Left ventricle myocardium inferior (tissue), 1 donor: ENCODE measurements at regions not wholly inside any gene's neighbourhood (a gene's known extent, or its start where the extent isn't known, plus 50 kb on each side); places are given as distances from the start of the nearest gene placed in this dataset.

ENCODE experiments used
- DNase-seq: peaks from one replicate; pipeline ENCODE4 v3.0.0-alpha.2; 2020
- H3K27ac ChIP-seq: fragments of 200-600 bp; replicated peaks from 2 replicates; pipeline ENCODE4 v1.8.0; 2021
- H3K27me3 ChIP-seq: fragments of 200-600 bp; 2 replicates; pipeline ENCODE4 v1.8.0; 2021; ENCODE audit warnings: low read depth
- H3K36me3 ChIP-seq: fragments of 200-600 bp; 2 replicates; pipeline ENCODE4 v1.8.0; 2021
- H3K4me1 ChIP-seq: fragments of 200-600 bp; 2 replicates; pipeline ENCODE4 v1.8.0; 2021
- H3K4me3 ChIP-seq: fragments of 200-600 bp; 2 replicates; pipeline ENCODE4 v1.8.0; 2021; ENCODE audit warnings: mild to moderate bottlenecking, moderate library complexity
- H3K9me3 ChIP-seq: fragments of 200-600 bp; replicated peaks from 2 replicates; pipeline ENCODE4 v1.8.0; 2021
- CTCF ChIP-seq: fragments of 200-600 bp; IDR thresholded peaks from 2 replicates; pipeline ENCODE4 v1.8.0; 2021; ENCODE audit warnings: antibody characterized with exemption, mild to moderate bottlenecking, borderline replicate concordance
- intact Hi-C: fragments of 100-400 bp; cut with micrococcal nuclease; formaldehyde crosslinking; loops from one replicate; pipeline ENCODE4 v1.11.0; 2022
- donor health status: DM: no; HTN: yes; CAD: no; lungs with severe emphysema.

DNA sequence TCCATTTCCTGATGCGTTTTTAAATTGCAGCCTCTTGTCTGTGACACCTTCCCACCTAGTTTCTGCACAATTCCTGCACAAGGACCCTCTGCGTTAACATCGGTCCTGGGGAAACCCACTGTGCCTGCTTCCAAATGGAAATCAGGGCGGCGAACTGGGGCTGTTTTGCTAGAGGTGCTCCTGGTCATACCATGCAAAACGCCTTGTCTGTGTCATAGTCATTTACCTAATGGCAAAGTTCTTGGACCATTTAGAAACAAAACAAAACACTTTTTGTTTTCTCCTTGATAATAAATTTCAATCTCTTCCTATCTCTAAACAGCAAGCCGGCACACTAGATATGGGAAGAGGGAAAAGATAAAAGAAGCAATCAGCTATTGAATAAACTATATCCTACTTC is 206.9 kb upstream of the KLF14 start:
- peak overlapping the region; percentile 78 for H3K27ac ChIP-seq
- intact Hi-C loops: no loop called here
- peaks cover 13% of the 10 kb centered on the region for H3K36me3 ChIP-seq
- H3K27me3 ChIP-seq: no peaks in the 10 kb centered on the region
- H3K9me3 ChIP-seq: no peaks in the 10 kb centered on the region
- H3K4me1 ChIP-seq: peaks cover 90% of the 10 kb centered on the region
- H3K4me3 ChIP-seq: peak overlapping the region; percentile 61
- no peak for DNase-seq
- TF ChIP-seq CTCF: no peak

DNA sequence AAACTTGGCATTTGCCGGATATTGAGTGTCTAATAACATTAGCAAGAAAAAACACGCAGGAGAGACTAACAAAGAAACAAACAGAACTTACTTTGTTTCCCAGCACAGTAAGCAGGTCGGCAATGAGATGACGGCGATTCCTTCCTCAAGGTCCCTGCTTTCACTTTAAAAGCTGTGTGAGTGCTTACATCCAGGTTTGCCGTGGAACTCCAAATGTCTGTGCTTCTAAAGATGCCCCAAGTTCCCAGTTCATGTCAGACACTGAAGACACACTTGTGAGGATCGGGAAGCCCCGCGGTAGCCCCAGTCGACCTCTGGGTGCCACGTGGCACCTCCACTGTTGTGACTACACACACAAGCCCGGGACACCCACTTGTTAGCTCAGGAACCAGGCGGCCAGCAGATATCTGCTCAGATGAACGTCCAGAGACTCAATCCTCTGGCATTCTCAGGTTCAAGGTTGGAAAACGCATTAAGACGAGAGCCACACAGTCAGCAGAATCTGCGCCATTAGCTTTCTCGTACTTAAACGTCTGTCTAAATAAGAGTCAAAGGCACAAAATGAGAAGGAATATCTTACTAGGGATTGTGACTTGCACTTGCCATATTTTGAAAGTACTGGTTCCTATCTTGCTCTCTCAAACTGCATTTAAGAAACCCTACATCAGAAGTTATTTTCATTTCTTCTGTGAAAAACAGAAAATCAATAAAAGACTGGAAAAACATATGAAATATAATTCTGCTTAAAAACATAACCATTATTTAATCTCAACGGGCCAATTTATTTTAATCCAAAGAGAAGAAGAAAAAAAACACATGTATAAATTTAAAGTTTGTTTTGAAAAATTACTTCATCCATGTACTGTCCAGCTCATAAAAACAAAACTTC is 207.6 kb upstream of the KLF14 start:
- H3K27ac ChIP-seq: peak overlapping the region; percentile 78
- H3K9me3 ChIP-seq: no peaks in the 10 kb centered on the region
- TF ChIP-seq CTCF: no peak
- H3K4me1 ChIP-seq: peaks cover 87% of the 10 kb centered on the region
- no peaks in the 10 kb centered on the region for H3K27me3 ChIP-seq
- H3K4me3 ChIP-seq: peak overlapping the region; percentile 61
- H3K36me3 ChIP-seq: peaks cover 13% of the 10 kb centered on the region
- peak; percentile 35 for DNase-seq
- intact Hi-C loops: no loop called here

DNA sequence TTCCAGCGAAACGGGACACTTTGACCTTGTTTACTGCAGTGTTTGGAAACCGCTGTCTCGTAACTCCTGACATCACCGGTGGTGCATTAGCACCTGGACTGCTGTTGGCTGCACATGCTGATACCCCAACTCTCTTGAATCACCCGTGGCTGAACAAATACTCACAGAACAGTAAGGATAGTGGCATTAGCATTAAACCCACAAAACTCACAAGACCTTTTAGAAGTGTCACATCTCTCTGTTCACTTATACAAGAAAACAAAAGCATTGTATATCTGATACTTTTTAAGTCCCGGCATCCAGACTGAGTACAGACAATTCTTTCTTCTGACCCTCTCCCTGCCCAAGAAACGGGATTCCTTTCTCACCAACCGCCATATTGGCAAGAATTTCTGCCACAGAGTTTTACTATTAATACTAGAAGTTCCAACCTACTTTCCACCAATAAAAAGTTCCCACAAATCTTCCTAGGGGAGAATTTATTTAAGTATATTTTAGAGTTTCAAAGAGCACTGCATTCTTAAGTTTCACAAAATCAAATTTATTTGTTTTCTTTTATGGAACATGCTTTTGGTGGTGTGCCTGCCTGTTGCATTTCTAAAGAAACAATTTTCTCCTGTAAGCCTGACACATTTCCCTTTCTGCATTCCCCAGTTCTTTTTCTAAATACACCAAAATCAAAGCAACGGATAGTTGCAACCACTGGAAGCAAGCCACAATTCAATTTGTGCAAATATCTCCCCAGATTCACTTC is 208.4 kb upstream of the KLF14 start:
- peaks cover 13% of the 10 kb centered on the region for H3K36me3 ChIP-seq
- no peak for TF ChIP-seq CTCF
- intact Hi-C loops: no loop called here
- H3K27ac ChIP-seq: peak overlapping the region; percentile 78
- no peaks in the 10 kb centered on the region for H3K27me3 ChIP-seq
- H3K4me1 ChIP-seq: peaks cover 86% of the 10 kb centered on the region
- no peaks in the 10 kb centered on the region for H3K9me3 ChIP-seq
- H3K4me3 ChIP-seq: peak overlapping the region; percentile 61
- no peak for DNase-seq

DNA sequence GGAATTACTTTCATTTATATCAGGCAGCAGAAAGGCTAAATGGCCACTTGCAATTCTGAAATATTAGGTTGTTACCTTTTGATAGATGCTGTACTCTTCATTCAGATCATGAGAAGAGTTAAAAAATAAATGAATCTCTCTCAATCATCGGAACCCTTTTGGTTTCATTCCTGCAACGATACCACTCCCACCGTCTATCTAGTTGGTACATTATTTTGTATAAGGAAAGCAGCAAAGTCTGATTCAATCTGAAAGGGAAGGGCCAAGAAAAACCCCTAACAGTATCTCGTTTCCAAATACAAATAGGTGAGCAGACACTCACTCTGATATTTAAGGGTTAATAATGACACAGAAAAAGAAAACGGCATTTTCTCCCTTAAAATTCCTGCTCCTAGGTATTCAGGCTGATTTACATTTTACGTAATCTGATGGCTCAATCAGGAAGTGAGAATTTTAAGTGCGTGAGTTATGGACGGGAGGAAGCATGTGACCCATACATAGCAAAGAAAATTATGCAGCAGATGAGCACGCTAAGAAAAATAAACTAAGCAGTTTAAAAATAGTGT is 209.4 kb upstream of the KLF14 start:
- Histone ChIP-seq H3K36me3 (peaks cover 13% of the 10 kb centered on the region), H3K4me1 (peaks cover 84% of the 10 kb centered on the region), H3K9me3 (no peaks in the 10 kb centered on the region), H3K27ac (peak overlapping the region; percentile 78), H3K4me3 (peak overlapping the region; percentile 61), H3K27me3 (no peaks in the 10 kb centered on the region)
- no peak for TF ChIP-seq CTCF
- intact Hi-C loops: no loop called here
- no peak for DNase-seq

- DNase-seq: no peak
- intact Hi-C loops: no loop called here
Measured at GRCh38 chr7:130943981-130944380, 210.0 kb upstream of the KLF14 start.

More at GRCh38 chr7:130943981-130944380, 210.0 kb upstream of the KLF14 start:
- Histone ChIP-seq H3K4me3 (peak overlapping the region; percentile 61), H3K27me3 (no peaks in the 10 kb centered on the region), H3K36me3 (peaks cover 13% of the 10 kb centered on the region), H3K9me3 (no peaks in the 10 kb centered on the region), H3K27ac (peak overlapping the region; percentile 78), H3K4me1 (peaks cover 82% of the 10 kb centered on the region)
- TF ChIP-seq CTCF: no peak
